GM12864 (cell line): ENCODE measurements at regions not wholly inside any gene's neighbourhood (a gene's known extent, or its start where the extent isn't known, plus 50 kb on each side); places are given as distances from the start of the nearest gene placed in this dataset.
"Not testable (repeated sequence)": the region's sequence is repeated elsewhere in the genome, so short reads cannot be mapped to it uniquely, and the experiment has no call there.

Source experiments
- DNase-seq: peaks from one replicate; pipeline ENCODE4 v3.0.0-alpha.2; 2011; ENCODE audit warnings: low read depth
- H3K4me3 ChIP-seq: 2 replicates; pipeline ENCODE4 v1.5.1; 2011; ENCODE audit warnings: mild to moderate bottlenecking, low read depth, low read length, control low read depth
- TF ChIP-seq, protein P1 (sequence below): IDR thresholded peaks from 2 replicates; pipeline ENCODE4 v1.5.1; 2011; ENCODE audit warnings: low read depth, mild to moderate bottlenecking, moderate library complexity, low read length, control low read depth, inconsistent platforms; ENCODE audit errors: missing control alignments

GRCh38 chr12:40431169-40431568 lies 206.4 kb downstream of the LRRK2 start:
- DNase-seq: no peak
- TF ChIP-seq, protein P1, sequence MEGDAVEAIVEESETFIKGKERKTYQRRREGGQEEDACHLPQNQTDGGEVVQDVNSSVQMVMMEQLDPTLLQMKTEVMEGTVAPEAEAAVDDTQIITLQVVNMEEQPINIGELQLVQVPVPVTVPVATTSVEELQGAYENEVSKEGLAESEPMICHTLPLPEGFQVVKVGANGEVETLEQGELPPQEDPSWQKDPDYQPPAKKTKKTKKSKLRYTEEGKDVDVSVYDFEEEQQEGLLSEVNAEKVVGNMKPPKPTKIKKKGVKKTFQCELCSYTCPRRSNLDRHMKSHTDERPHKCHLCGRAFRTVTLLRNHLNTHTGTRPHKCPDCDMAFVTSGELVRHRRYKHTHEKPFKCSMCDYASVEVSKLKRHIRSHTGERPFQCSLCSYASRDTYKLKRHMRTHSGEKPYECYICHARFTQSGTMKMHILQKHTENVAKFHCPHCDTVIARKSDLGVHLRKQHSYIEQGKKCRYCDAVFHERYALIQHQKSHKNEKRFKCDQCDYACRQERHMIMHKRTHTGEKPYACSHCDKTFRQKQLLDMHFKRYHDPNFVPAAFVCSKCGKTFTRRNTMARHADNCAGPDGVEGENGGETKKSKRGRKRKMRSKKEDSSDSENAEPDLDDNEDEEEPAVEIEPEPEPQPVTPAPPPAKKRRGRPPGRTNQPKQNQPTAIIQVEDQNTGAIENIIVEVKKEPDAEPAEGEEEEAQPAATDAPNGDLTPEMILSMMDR: no peak
- no peak overlapping the region for H3K4me3 ChIP-seq

DNA sequence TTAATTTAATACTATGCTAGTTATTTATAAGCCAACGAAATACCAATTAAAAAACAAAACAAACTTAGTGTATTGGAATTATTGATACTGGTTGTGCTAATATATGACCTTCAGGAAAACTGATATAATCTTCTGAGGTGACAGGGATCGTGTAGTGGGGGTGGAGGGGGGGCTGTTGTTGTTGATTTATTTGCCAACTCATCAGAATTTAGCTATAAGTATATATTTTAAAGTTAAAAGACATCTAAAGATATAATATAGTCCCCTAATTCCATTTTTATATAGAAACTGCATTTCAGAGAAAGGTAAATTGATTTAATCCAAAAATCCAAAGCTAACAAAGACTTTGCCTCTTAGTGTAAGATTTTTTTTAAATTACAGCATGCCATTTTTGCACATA lies 210.5 kb downstream of the LRRK2 start:
- TF ChIP-seq, protein P1: no peak
- DNase-seq: no peak
- H3K4me3 ChIP-seq: no peak overlapping the region

DNA sequence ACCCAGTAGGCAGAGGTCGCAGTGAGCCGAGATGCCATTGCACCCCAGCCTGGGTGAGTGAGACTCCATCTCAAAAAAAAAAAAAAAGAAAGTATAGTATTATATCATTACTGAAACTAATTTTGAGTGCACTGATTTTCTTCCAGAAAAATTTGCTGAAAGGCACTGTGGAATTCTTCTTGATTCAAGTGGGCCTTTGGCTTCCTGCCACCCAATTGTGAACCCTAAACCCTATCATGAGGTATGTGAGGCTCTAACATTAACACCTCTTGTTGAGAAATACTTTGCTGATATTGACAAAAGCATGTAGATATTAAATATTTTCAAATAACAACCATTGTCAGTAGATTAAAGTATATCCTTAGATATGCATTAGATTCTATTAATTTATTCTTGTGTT lies 211.2 kb downstream of the LRRK2 start:
- TF ChIP-seq, protein P1: no peak
- no peak overlapping the region for H3K4me3 ChIP-seq
- DNase-seq: no peak

DNA sequence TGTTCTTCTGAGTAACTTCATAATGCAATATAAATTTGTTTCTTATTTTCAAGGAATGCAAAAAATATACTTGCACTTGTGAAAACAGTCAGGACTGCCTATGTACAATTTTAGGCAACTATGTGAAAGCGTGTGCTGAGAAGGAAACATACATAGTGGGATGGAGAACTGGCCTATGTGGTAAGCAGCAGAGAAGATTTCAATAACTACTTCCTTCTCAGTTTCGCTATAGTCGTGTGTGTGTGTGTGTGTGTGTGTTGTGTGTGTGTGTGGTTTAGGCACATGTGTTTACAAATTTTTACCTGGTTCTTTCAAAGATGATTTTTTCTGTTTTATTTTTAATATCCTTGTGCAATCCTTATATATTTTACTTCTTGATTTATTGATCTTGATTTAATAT lies 211.8 kb downstream of the LRRK2 start:
- TF ChIP-seq, protein P1: no peak
- no peak for DNase-seq
- H3K4me3 ChIP-seq: no peak overlapping the region

DNA sequence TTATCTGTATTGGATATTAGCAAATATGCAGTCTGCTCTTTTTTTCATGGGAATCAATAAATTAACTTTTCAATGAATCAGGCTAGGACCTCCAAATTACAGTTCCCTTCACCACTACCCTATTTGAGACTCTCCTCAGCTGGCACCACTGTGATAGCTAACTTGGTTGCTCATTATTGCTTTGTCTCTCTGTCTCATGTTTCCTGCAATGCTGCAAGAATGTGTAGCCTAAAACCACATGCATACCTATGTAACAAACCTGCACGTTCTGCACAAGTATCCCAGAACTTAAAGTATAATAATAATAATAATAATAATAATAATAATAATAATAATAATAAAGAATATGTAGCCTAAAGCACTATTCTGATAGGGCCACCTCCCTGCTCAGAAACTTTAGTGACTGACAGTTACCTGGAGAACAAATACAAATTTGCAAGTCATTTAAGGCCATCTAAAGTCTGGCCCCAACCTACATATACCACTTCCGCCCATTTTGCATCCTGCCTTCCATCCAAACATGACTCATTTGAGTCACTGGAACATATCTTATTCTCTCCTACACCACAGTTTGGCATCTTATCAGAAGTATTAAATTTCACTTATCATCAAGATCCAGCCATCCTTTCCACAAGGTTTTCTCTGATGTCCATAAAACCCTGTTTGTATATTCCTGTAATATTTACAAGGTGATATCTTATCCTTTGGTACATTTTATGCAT lies 215.1 kb downstream of the LRRK2 start:
- no peak overlapping the region for H3K4me3 ChIP-seq
- no peak for DNase-seq
- TF ChIP-seq, protein P1: no peak

DNA sequence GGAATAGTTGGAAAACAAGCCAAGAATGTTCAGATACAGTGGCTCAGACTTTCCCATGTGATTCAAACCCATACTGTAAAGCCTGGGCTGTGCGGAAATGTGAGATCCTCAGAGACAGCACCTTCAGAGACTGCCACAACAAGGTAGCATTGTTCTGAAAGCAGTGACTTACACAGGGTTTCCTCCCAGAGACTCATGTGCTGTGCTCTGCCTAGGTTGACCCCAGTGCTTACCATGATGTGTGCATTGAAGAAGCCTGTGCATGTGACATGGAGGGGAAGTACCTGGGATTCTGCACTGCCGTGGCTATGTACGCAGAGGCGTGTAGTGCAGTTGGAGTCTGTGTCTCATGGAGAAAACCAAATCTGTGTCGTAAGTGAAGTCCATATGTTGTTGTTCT lies 219.4 kb downstream of the LRRK2 start:
- DNase-seq: no peak
- H3K4me3 ChIP-seq: no peak overlapping the region
- TF ChIP-seq, protein P1: no peak

DNA sequence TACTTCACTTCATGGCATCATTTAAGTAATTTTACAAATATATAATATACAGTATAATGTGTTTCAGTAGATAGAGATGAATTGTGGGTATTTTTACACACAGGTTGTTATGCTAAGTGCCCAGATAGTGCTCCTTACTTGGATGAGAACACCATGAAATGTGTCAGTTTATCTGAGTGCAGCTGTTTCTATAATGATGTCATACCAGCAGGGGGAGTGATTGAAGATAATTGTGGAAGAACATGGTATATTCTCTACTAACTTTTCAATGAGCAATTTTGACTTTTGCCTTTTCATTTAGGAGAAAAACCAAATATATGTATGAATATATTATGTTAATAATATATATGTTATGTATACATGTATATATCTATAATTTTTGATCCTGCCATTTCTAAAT lies 221.6 kb downstream of the LRRK2 start:
- TF ChIP-seq, protein P1: peak; percentile 51
- no peak overlapping the region for H3K4me3 ChIP-seq
- no peak for DNase-seq

- not testable (repeated sequence) for DNase-seq, H3K4me3 ChIP-seq
Measured at GRCh38 chr12:40448523-40448922, 223.7 kb downstream of the LRRK2 start.
